Stimulated activated CD4-positive, alpha-beta T cell treated with anti-CD3 and anti-CD28 coated beads, TNF-alpha, amount 100 ng/mL, for 24 hours (primary cell): ENCODE measurements at regions not wholly inside any gene's neighbourhood (a gene's known extent, or its start where the extent isn't known, plus 50 kb on each side); places are given as distances from the start of the nearest gene placed in this dataset.
"Not testable (repeated sequence)": the region's sequence is repeated elsewhere in the genome, so short reads cannot be mapped to it uniquely, and the experiment has no call there.

Experiments used
- DNase-seq, 3 experiments: peaks; one replicate each; pipeline ENCODE4 v3.0.0-alpha.2; 2020; ENCODE audit warnings: low read depth in 3 of 3

DNA sequence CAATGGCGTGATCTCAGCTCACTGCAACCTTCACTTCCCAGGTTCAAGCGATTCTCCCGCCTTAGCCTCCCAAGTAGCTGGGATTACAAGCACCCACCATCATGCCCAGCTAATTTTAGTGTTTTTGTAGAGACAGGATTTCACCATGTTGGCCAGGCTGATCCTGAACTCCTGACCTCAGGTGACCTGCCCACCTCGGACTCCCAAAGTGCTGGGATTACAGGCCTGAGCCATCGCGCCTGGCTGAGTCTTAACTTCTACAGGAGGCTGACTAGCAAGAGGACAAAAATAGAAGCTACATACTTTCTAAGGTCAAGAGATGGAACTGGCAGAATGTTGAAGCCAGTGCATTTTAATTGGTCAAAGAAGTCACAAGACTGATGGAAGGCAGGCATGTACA lies 2296.2 kb upstream of the RAG2 start:
- not testable (repeated sequence) for DNase-seq

DNA sequence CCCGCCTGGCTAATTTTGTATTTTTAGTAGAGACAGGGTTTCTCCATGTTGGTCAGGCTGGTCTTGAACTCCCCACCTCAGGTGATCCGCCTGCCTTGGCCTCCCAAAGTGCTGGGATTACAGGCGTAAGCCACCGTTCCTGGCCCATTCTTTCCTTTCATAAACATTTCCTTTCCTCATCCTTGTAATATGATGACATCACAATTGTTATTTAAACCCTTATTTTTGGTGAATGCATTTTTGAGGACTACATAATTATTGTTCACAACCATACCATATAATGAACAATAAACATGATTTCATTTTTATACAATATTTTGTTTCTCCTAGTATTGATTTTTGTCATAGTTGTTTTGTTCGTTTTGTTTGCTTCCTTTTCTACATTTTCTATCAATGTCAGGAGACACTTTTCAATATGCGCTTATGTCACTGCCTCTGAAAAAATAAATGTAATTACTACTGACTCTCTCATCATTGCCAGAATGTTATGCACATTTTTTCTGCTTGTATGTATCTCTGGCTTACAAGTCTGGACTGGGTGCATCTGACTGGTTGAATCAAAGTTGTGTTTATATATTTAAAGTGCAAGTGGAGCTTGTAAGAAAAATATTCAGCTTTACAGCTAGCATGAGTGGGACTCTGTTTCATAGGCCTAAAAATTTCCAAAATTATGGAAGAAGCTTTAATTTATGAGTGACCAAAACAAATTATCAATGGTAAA lies 2286.3 kb upstream of the RAG2 start:
- DNase-seq: no peak

DNA sequence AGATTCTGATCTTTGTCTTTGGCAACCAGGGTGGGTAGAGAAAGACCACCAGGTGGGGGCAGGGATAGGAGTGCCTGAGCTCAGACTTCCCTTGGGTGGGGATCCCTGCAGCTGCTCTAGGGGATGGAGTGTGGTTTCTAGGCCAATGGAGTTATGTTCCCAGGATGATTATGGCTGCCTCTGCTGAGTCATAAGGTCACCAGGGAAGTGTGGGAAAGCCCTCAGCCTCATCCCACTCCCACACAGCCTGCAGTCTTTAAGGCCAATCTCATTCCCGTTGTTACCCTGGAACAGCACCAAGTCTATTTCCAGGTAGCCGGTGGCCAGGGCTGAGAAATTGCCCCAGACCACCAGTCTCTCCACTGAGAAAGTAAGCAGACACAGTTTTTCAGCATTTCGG lies 2269.3 kb upstream of the RAG2 start:
- DNase-seq: no peak

DNA sequence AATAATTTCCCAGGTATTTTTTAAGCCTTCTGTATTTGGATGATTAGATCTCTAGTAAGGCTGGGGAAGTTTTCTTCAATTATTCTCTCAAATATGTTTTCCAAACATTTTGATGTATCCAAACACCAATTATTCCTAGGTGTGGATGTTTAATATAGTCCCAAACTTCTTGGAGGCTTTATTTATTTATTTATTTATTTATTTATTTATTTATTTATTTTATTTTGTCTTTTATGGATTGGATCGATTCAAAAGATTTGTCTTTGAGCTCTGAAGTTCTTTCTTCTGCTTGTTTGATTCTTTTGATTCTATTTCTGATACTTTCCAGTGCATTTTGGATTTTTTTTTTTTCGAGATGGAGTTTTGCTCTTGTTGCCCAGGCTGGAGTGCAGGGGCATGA lies 2267.9 kb upstream of the RAG2 start:
- DNase-seq: no peak

DNA sequence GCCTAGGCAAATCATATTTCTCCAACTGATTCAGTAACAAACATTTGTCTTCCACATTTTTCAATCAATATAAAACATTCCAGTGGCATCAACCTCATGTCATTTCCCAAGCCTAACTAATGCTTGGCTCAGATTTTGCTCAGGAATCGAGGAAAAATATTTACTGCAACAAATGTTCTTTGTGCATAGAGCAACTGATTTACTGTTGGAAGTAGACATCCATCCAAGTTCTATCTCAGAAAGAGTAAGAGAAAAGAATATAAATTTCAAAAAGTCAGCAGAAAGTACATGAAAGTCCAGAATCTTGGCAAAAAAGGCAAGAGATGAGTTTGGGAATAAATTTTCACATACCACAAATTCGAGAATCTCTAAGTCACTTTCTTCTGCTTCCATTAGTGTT lies 2245.0 kb upstream of the RAG2 start:
- no peak for DNase-seq

DNA sequence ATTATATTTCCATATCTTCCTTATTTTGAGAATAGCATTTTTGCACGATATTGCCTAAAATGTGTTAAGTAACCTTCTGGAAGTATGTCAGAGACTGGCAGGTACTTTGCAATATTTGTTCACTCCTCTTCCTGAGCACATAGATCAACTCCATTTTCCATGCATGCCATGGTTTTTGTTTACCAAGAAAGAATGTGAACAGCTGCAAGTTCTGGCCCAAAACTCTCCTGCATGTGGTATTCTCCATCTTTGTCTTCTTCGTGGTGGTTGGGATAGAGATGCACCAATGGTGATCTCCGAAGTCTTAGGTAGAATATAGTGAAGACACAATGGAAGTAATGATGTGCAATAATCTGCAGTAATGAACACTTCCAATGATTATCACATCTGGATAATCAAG lies 2241.0 kb upstream of the RAG2 start:
- no peak for DNase-seq

DNA sequence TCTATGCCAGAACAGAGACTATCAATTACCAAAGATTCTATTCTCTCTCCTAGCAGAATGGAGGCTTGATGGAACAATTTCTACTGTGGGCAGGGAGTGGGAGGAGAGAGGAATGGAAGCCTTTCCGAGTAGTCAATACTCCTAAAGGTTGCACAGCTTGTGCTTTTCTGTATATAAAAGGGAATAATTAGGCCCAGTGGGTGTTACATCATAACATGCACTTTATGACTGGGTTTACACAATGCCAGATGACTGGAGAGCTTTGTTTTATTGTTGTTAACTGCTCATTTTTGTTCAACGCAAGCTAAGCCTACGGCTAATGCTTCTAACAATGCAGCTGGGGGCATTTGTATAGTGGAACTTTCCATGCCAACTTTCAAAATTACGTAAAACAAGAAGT lies 2237.9 kb upstream of the RAG2 start:
- DNase-seq: no peak

DNA sequence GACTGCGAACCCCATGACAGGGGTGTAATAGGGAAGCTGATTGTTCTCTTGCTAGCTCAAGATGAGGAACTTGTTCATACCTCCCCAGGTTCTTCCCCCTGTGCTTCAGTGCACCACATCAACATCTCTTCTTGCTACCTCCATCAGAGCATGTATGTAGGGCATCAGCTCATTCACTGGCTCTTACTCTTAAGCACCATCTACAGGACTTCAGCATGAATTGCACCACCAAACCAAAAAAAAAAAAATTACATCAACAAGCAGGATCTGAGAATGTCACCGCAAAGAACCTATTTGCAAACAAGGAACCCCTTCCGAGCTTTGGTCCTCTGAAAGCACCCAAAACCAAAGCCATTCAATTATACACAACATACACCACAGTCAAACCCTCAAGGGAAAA lies 2226.5 kb upstream of the RAG2 start:
- no peak for DNase-seq

DNA sequence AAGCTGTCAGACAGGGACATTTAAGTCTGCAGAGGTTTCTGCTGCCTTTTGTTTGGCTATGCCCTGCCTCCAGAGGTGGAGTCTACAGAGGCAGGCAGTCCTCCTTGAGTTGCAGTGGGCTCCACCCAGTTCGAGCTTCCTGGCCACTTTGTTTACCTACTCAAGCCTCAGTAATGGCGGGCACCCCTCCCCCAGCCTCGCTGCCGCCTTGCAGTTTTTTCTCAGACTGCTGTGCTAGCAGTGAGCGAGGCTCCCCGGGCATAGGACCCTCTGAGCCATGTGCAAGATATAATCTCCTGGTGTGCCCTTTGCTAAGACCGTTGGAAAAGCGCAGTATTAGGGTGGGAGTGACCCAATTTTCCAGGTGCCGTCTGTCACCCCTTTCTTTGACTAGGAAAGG lies 2223.8 kb upstream of the RAG2 start:
- DNase-seq: not testable (repeated sequence)

DNA sequence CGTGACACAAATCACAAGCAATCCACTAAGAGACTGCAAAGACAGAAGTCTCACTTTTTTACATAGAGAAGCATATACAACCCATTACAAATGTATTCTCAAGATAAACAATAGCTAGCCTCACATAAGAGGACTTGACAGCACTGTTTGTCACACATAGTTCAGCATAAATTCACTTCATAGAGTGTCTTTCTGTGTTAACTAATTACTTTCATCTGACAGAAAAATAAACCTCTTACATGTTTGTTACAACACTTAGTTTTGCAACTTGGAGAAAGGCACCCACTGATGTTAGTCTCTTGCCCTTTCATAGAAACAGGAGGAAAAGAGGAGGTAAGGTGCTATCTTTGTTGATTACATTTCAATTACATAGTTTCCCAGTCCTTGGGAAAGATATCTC lies 2221.9 kb upstream of the RAG2 start:
- no peak for DNase-seq

DNA sequence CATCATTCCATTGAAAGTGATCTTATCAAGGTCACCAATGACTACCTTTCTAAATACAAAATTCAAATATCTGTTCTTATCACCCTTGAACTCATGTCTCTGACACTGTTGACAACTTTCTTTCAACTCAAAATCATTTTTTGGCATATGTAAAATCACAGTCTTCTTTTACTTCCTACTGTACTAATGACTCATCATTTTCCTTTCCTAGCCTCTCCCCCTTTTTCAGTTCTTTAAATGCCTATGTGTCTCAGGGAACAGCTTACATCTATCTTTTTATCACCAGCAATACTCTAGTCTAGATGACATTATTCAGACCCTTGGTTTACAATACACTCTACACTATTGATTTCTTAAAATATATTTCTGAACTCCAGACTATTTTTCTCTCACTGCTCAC lies 2220.7 kb upstream of the RAG2 start:
- DNase-seq: no peak

DNA sequence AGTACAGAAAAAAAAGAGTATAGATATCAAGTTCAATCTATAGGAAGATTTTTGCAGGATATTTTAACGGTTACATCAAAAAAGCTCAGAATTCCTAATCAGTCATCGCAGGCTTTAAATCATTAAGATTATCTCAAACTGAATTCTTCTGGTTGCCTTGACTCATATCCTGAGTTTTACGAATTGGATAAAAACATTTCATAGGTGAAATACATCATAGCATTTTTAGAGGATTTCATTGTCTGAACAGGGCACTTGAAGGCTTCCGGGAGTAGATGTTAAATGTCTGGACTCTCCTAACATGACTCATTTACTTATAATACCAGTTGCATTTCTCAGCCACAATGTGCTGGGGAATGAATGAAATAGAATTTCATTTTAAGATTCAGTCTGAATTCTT lies 2216.6 kb upstream of the RAG2 start:
- no peak for DNase-seq

DNA sequence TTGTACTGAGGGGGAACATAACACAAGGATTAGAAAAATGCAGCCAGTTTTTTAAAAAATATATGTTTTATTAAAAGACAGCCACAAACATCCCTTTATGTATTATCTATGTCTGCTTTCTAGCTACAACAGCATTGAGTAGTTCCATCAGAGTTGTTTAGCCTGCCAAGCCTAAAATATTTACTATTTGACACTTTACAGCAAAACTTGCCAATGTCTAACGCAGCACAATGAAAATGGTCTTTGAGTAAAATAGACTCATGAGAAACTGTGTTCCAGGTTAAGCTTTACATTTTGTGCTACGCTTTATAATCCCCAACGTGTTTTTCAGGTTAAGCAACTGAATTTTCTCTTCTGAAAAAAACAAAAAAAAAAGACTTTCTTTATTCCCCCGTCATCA lies 2211.5 kb upstream of the RAG2 start:
- DNase-seq: no peak

DNA sequence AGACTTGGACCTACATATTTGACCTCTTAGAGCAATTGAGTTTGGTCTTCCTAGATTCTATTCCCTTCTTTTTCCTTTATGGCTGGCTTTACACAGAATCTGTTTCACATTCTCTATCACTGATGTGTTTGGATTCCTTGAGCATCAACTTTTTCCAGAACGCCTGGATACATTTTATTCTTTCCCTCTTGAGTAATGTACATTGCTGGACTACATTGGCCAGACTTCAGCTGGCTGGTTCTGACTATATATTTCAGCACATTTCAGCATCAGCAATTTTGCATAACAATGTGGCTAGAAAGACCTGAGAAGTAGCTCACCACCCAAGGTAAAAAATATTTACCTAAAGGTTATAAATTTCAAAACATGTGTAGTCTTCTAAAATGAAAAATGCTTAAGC lies 2198.2 kb upstream of the RAG2 start:
- no peak for DNase-seq

DNA sequence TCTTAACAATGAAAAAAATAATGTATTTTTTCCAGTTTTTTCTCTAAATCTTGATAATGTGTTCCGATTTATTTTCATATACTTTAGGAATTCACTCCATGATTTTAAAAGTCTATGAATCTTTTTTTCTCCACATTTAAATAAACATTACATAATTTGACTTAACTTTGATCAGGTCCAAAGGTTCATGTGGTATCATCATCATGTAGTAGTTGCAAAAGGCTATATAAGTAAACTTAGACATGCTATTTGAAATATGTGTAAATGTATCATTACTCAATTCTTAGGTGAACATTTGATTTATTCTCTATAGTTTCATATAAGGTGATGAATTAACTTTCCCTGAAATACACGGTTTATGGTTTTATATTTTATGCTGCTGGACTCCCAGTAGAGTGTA lies 2197.0 kb upstream of the RAG2 start:
- no peak for DNase-seq

DNA sequence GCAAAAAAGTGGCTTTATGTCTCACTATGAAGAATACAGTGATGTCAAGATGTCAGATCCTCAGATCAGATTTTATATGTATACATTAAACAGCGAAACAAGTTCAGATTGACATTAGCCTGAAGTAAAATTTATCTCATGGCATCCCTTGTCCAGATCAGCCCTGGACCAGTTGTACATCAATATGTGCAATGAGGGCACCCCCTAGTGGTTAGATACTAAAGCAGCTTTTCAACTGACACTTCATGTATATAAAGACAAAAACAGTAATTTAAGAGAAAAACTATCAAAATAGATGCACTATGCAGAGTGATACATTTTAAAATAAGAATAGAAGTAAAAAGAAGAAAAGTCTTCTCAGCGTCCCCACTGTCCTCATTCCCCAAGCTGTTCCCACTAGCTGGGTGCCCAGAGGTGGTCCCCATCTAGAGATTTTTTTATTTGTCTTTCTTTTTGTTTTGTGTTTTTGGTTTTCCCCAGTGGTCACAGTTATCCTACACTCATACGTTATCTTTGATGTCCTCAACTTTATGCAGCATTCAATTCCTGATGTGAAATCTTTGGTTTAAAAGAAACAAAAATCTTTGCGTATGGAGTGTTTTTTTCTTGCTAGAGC lies 2193.4 kb upstream of the RAG2 start:
- no peak for DNase-seq

DNA sequence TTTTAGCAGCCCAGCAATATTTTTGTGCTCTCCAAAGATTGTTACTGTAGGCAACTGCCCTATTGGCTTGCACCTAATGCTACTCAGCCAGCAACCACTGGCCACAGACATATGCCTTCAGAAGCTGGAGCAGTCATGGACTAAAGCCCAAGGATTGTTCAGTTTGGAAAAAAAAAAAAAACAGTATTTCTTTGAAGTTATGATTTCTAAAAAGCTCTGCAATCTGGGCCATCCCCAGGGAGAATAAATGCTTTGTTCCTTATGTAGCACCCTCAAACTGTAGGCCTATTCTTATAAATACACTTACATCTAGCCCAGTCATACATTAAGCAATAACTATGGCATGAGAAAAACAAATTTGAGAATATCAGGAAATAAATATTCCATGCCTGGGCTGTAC lies 2190.5 kb upstream of the RAG2 start:
- DNase-seq: no peak

DNA sequence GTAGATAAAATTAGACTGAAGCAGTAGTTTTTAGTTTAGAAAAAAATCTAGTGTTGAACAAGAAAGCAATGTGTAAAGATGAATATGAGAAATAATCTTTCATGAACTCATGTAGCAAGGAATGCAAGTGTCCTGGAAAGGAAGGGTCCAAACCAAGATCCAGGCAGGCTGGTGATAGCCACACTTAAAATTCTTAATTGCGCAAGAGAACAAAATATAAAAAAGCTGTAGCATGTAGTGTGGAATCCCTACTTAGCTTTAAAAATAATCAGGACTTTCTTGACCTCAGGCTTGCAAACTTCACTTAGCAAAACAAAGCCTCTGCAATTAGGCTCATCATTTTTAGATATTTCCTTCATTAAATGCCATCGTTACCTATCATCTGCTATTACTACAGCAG lies 2186.1 kb upstream of the RAG2 start:
- DNase-seq: no peak

DNA sequence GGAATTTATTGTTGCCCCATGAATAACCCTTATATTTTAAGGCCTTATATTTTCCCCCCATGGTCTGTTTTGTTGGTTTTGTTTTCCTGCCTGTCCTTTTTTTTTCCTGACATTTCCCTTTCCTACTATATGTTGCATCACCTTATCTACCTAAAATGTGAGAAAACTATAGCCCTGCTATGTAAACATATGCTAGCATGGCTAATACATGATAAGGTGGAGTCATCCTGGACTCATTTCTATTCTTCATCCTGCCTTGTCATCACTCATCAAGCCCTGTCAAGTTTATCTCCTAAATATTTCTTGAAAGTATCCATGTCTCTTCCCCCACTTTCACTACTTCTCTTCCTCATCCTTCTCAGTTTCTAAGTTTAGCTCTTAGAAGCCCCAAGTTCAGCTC lies 2168.8 kb upstream of the RAG2 start:
- DNase-seq: no peak

DNA sequence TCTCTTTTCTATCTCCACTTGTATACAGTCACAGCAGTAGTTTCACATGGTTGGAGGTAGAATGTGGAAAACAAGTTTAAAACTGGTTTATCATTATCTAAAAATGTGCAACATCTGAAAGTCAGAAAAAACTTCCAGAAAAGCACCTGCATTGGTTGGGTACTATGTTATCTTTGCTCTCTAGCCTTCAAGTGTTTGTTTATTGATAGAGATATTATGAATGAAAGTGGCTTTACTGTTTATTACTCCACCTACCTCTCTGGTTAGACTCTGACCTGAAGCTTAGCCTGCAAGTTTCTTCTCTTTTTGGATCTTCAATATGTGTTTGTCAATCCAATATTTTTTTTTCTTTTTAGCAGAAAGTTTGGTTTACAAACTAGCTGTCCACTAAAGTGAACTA lies 2161.4 kb upstream of the RAG2 start:
- no peak for DNase-seq

DNA sequence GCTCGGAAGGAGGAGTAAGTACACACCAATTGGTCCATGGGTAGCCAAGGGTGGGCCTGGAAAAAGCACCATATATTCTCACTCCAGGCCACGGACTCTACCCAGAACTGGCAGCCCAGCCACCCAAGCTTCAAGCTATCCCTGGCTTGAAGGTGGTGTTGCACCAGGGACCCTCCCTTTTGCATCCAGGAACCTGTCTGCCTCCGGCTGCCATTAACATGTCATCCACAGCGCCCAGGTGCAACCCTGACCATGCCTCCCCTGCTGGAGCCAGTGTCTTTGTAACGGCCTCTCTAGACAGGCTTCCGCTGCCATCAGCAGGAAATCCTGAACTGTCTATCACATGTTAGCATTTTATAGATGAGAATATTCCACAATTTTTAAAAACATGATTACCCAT lies 2158.5 kb upstream of the RAG2 start:
- DNase-seq: no peak

DNA sequence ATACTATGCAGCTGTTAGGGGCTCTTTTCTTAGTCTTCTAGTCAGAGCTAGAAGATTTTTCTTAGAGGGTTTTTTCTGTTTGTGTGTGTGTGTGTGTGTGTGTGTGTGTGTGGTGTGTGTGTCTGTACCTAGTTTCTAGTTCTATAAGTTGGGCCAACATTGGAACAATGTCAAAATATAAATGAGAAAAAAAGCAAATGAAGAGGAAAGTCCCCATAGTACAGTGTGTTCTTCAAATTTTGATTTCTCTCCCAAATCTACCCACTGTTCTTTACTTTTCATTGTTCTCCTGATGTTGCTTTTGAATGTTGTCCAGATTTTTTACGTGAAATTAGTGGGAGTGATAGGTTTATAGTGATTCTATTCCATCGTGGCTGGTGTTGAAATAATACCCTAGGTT lies 2153.4 kb upstream of the RAG2 start:
- no peak for DNase-seq

DNA sequence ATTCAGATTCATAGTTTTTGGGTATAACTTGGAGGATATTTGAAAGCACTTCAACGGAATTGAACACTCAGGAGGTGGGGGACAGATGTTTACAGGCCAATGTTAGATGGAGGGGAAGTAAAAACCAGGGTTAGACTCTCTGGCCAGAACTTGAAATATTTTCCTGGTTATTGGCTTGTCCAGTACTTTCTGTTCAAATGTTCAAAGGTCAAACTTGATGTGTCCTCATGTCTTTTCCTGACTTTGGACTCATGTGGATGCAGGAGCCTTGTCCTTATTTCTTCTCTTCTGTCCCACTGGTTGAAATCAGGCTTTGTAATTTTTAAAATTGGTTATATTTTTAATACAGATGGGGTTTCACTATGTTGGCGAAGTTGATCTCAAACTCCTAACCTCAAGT lies 2148.5 kb upstream of the RAG2 start:
- DNase-seq: not testable (repeated sequence)

DNA sequence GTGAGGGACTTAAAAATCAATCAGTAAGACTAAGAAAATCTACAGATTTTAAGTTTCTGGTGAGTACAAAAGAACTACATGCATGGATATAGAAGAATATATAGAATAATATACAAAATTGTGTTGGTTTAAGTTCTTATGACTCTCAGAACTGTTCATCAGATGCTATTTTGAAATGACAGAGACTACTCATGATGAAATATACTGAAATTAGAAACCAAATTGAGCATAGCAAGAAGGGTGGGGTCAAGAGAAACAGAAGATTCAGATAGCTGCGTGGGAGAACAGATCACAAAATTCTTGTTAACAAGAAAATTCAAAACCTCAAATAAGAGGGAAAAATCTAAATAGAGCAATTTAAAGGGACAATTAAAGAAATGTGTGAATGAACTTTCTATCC lies 2125.3 kb upstream of the RAG2 start:
- DNase-seq: no peak
